Neural cell (in vitro differentiated cells): ENCODE measurements at regions not wholly inside any gene's neighbourhood (a gene's known extent, or its start where the extent isn't known, plus 50 kb on each side); places are given as distances from the start of the nearest gene placed in this dataset.

Experiments used
- H2AFZ ChIP-seq: fragments of 200-600, 300-800 bp; sonication (generic), shearing (Covaris generic); 2 replicates; pipeline ENCODE4 v1.6.0; 2014; ENCODE audit warnings: low read depth, mild to moderate bottlenecking, antibody characterized with exemption, low read length, moderate library complexity
- H3F3A ChIP-seq: fragments of 200-600 bp; shearing (Covaris generic); 2 replicates; pipeline ENCODE4 v1.6.1; 2016; ENCODE audit warnings: mild to moderate bottlenecking, moderate library complexity, mixed read lengths, antibody characterized with exemption, low read length; ENCODE audit not compliant: insufficient read depth, poor library complexity, severe bottlenecking
- H3K27ac ChIP-seq: fragments of 200-600, 300-800 bp; sonication (generic), shearing (Covaris generic); 2 replicates; pipeline ENCODE4 v1.5.1; 2014; ENCODE audit warnings: mild to moderate bottlenecking, low read length, moderate library complexity
- H3K27me3 ChIP-seq: fragments of 300-800, 200-600 bp; sonication (generic), shearing (Covaris generic); 2 replicates; pipeline ENCODE4 v1.6.0; 2014; ENCODE audit warnings: mild to moderate bottlenecking, low read depth, low read length, moderate library complexity; ENCODE audit not compliant: insufficient read depth
- H3K36me3 ChIP-seq: fragments of 300-800, 200-600 bp; sonication (generic), shearing (Covaris generic); 2 replicates; pipeline ENCODE4 v1.5.1; 2014; ENCODE audit warnings: mild to moderate bottlenecking, antibody characterized with exemption, low read length, moderate library complexity; ENCODE audit not compliant: insufficient read depth
- H3K4me2 ChIP-seq: fragments of 300-800, 200-600 bp; sonication (generic), shearing (Covaris generic); 2 replicates; pipeline ENCODE4 v1.6.0; 2014; ENCODE audit warnings: mild to moderate bottlenecking, low read length
- H3K4me3 ChIP-seq: fragments of 300-800, 200-600 bp; sonication (generic), shearing (Covaris generic); 2 replicates; pipeline ENCODE4 v1.5.1; 2014; ENCODE audit warnings: mild to moderate bottlenecking, low read length, moderate library complexity
- H3K79me2 ChIP-seq: fragments of 200-600 bp; shearing (Covaris generic); replicated peaks from 2 replicates; pipeline ENCODE4 v1.6.0; 2014; ENCODE audit warnings: mild to moderate bottlenecking, low read length, moderate library complexity; ENCODE audit not compliant: insufficient read depth
- H3K9ac ChIP-seq: fragments of 300-800, 200-600 bp; sonication (generic), shearing (Covaris generic); 2 replicates; pipeline ENCODE4 v1.6.1; 2016; ENCODE audit warnings: mild to moderate bottlenecking, low read length, mixed read lengths
- H3K9me2 ChIP-seq: fragments of 200-600 bp; shearing (Covaris generic); 2 replicates; pipeline ENCODE4 v1.6.1; 2016; ENCODE audit warnings: mild to moderate bottlenecking, low read length, mixed read lengths; ENCODE audit not compliant: insufficient read depth
- H3K9me3 ChIP-seq: fragments of 200-600, 300-800 bp; sonication (generic), shearing (Covaris generic); 2 replicates; pipeline ENCODE4 v1.6.1; 2016; ENCODE audit warnings: mild to moderate bottlenecking, mixed run types, low read length, moderate library complexity, mixed read lengths
- H4K20me1 ChIP-seq: fragments of 200-600 bp; shearing (Covaris generic); 2 replicates; pipeline ENCODE4 v1.6.1; 2016; ENCODE audit warnings: mild to moderate bottlenecking, mixed run types; ENCODE audit not compliant: insufficient read depth
- EP300 ChIP-seq: fragments of 450-650 bp; conservative IDR thresholded peaks from 2 replicates; pipeline ENCODE4 v1.6.1; 2014; ENCODE audit warnings: antibody characterized with exemption, mild to moderate bottlenecking, moderate library complexity; ENCODE audit not compliant: poor library complexity, severe bottlenecking
- EZH2 ChIP-seq: fragments of 200-600, 300-800 bp; shearing (Covaris generic), sonication (generic); IDR thresholded peaks from 2 replicates; pipeline ENCODE4 v1.6.1; 2014; ENCODE audit warnings: antibody characterized with exemption, low read length, borderline replicate concordance, mild to moderate bottlenecking; ENCODE audit not compliant: insufficient read depth, poor library complexity, severe bottlenecking
- MXI1 ChIP-seq: fragments of 450-650 bp; conservative IDR thresholded peaks from 2 replicates; pipeline ENCODE4 v1.6.1; 2014; ENCODE audit warnings: antibody characterized with exemption, mild to moderate bottlenecking; ENCODE audit not compliant: poor library complexity, severe bottlenecking
- POLR2AphosphoS5 ChIP-seq: IDR thresholded peaks from 2 replicates; pipeline ENCODE4 v1.6.1; 2012
- RAD21 ChIP-seq: fragments of 450-650 bp; conservative IDR thresholded peaks from 2 replicates; pipeline ENCODE4 v1.6.1; 2014; ENCODE audit warnings: antibody characterized with exemption, mild to moderate bottlenecking, moderate library complexity
- REST ChIP-seq: IDR thresholded peaks from 2 replicates; pipeline ENCODE4 v1.6.1; 2012; ENCODE audit warnings: borderline replicate concordance
- SMC3 ChIP-seq: fragments of 450-650 bp; conservative IDR thresholded peaks from 2 replicates; pipeline ENCODE4 v1.6.1; 2014; ENCODE audit warnings: antibody characterized with exemption, mild to moderate bottlenecking, moderate library complexity; ENCODE audit not compliant: poor library complexity
- TAF1 ChIP-seq: IDR thresholded peaks from 2 replicates; pipeline ENCODE4 v1.6.1; 2012; ENCODE audit warnings: low read depth
- TF ChIP-seq, protein P1 (sequence below): fragments of 450-650 bp; IDR thresholded peaks from 2 replicates; pipeline ENCODE4 v1.5.1; 2014; ENCODE audit warnings: antibody characterized with exemption, mild to moderate bottlenecking, moderate library complexity; ENCODE audit not compliant: poor library complexity, severe bottlenecking

DNA sequence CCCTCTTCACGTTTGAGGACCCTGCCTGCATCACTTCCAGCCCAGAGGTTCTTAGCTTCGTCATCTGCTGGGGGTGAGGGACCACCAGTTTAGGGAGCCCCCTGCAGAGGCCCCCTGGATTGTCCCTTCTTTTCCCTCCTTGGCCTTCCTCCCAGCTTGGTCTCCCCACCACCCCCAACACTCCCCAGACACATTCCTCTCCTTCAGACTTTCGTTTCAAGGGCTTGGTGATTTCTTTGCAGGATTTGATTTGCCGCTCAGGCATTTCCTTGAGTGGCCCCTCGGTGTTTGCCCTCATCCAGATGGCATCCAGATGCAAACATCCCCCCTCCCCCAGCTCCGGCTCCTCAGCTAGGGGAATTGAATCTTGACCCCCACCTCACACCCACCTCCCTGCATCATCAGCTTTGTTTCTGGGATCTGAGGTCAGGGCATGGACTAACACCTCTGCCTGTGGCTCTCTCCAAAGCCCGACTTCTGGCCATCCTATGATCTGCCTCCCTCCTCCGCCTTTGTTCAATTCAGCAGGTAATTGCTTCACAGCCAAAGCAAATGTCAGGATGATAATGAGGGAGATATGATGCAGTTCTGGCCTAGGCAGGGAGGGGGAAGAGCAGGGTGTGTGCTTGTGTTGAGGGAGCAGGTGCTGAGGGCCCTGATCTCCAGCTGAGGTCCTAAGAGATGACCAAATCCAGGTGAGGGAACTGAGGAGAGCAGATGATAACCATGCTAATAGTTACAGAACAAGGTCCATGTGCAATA lies 141.5 kb downstream of the VEGFA start:
- H3K27ac ChIP-seq = no peak overlapping the region
- no peak overlapping the region for H2AFZ ChIP-seq
- H3K27me3 ChIP-seq = no peaks in the 10 kb centered on the region
- no peak overlapping the region for H3K9ac ChIP-seq
- H3K79me2 ChIP-seq = no peaks in the 10 kb centered on the region
- H4K20me1 ChIP-seq = no peaks in the 10 kb centered on the region
- no peak overlapping the region for H3K4me2 ChIP-seq
- H3K9me2 ChIP-seq = no peaks in the 10 kb centered on the region
- no peaks in the 10 kb centered on the region for H3K9me3 ChIP-seq
- no peaks in the 10 kb centered on the region for H3F3A ChIP-seq
- H3K36me3 ChIP-seq = no peaks in the 10 kb centered on the region
- TF ChIP-seq EP300 (no peak), POLR2AphosphoS5 (no peak), RAD21 (no peak), REST (no peak), SMC3 (no peak), TAF1 (no peak), EZH2 (no peak)
- TF ChIP-seq, protein P1, sequence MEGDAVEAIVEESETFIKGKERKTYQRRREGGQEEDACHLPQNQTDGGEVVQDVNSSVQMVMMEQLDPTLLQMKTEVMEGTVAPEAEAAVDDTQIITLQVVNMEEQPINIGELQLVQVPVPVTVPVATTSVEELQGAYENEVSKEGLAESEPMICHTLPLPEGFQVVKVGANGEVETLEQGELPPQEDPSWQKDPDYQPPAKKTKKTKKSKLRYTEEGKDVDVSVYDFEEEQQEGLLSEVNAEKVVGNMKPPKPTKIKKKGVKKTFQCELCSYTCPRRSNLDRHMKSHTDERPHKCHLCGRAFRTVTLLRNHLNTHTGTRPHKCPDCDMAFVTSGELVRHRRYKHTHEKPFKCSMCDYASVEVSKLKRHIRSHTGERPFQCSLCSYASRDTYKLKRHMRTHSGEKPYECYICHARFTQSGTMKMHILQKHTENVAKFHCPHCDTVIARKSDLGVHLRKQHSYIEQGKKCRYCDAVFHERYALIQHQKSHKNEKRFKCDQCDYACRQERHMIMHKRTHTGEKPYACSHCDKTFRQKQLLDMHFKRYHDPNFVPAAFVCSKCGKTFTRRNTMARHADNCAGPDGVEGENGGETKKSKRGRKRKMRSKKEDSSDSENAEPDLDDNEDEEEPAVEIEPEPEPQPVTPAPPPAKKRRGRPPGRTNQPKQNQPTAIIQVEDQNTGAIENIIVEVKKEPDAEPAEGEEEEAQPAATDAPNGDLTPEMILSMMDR = no peak
- no peak overlapping the region for H3K4me3 ChIP-seq

DNA sequence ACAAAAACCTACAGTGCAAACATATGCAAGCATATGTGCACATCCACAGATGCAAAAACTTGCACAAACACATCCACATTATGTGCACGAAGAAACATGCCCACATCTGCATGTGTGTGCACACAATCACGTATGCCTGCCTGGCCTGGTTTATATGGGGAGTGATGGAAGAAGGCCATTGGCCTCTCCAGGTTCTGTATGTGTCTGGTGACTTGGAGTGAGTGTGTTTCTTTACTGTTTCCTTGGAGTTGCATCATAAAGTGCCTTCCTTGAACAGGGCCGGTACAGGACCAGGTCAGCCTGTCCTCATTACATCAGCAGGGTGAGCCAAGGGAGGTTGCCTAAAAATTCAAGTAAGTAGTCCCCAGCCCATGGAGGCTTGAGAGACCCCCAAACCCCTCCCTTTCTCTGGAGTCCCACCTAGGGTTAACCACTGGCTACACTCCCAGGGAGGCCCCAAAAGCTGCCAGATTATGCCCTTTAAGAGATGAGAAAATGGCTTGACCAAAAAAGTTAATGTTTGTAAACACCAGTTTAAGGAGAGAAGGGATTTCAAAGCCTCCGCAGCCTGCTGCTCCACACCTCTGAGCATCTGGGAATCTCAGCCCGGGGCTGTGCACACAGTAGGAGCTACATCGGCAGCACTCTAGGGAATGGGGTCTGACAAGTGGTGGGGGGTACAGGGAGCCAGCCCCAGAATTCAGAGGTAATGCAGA lies 140.8 kb downstream of the VEGFA start:
- Histone ChIP-seq H3K4me2 (no peak overlapping the region), H3K9ac (no peak overlapping the region), H3K79me2 (no peaks in the 10 kb centered on the region), H4K20me1 (no peaks in the 10 kb centered on the region), H3K27me3 (no peaks in the 10 kb centered on the region), H3K9me3 (no peaks in the 10 kb centered on the region), H3K27ac (no peak overlapping the region), H3F3A (no peaks in the 10 kb centered on the region), H3K4me3 (no peak overlapping the region), H3K9me2 (no peaks in the 10 kb centered on the region), H3K36me3 (no peaks in the 10 kb centered on the region), H2AFZ (no peak overlapping the region)
- TF ChIP-seq, protein P1 = no peak
- no peak for TF ChIP-seq MXI1
